Keratinocyte (primary cell): ENCODE measurements at regions not wholly inside any gene's neighbourhood (a gene's known extent, or its start where the extent isn't known, plus 50 kb on each side); places are given as distances from the start of the nearest gene placed in this dataset.

Experiments used
- DNase-seq: peaks from one replicate; pipeline ENCODE4 v3.0.0-alpha.2; 2011; ENCODE audit warnings: low read depth, missing footprints, low spot score
- FAIRE-seq: peaks from 2 replicates; lab custom pipeline; 2011; peaks lifted over from hg19 to GRCh38; lab: Jason Lieb, UNC
- H2AFZ ChIP-seq: 2 replicates; pipeline ENCODE4 v1.6.0; 2012; ENCODE audit warnings: low read length, control low read depth, inconsistent platforms; ENCODE audit not compliant: control insufficient read depth
- H3K27ac ChIP-seq: 2 replicates; pipeline ENCODE4 v1.5.1; 2011; ENCODE audit warnings: low read length; ENCODE audit not compliant: control insufficient read depth, insufficient read depth
- H3K27me3 ChIP-seq: 3 replicates; pipeline ENCODE4 v1.6.0; 2011; ENCODE audit warnings: low read length; ENCODE audit not compliant: control insufficient read depth, insufficient read depth; ENCODE audit errors: extremely low read depth
- H3K36me3 ChIP-seq, 2 experiments: 2 replicates in 1 of 2; 3 replicates in 1 of 2; pipeline ENCODE4 v1.5.1; 2011; ENCODE audit warnings: low read length in 2 of 2, mild to moderate bottlenecking in 1 of 2; ENCODE audit not compliant: control insufficient read depth in 2 of 2, insufficient read depth in 2 of 2; ENCODE audit errors: extremely low read depth in 1 of 2
- H3K4me1 ChIP-seq: 3 replicates; pipeline ENCODE4 v1.5.1; 2011; ENCODE audit warnings: low read length; ENCODE audit not compliant: control insufficient read depth, insufficient read depth; ENCODE audit errors: extremely low read depth
- H3K4me2 ChIP-seq: 3 replicates; pipeline ENCODE4 v1.6.0; 2011; ENCODE audit warnings: low read depth, low read length; ENCODE audit not compliant: control insufficient read depth, insufficient read depth; ENCODE audit errors: extremely low read depth
- H3K4me3 ChIP-seq, 3 experiments: fragments of 200-600 bp in 1 of 3; sonication (generic) in 1 of 3; 2 replicates in 2 of 3; 3 replicates in 1 of 3; pipeline ENCODE4 v1.5.1; 2011 to 2016; ENCODE audit warnings: low read length in 3 of 3, mild to moderate bottlenecking in 3 of 3, control low read depth in 2 of 3, inconsistent platforms in 1 of 3, low read depth in 1 of 3, mixed read lengths in 1 of 3, mixed run types in 1 of 3, moderate library complexity in 1 of 3; ENCODE audit not compliant: control insufficient read depth in 2 of 3, insufficient read depth in 2 of 3; ENCODE audit errors: extremely low read depth in 1 of 3
- H3K79me2 ChIP-seq: 2 replicates; pipeline ENCODE4 v1.6.0; 2012; ENCODE audit warnings: low read length; ENCODE audit not compliant: control insufficient read depth, insufficient read depth
- H3K9ac ChIP-seq: 3 replicates; pipeline ENCODE4 v1.6.0; 2011; ENCODE audit warnings: low read length; ENCODE audit not compliant: control insufficient read depth, insufficient read depth; ENCODE audit errors: extremely low read depth
- H3K9me1 ChIP-seq: 3 replicates; pipeline ENCODE4 v1.6.0; 2011; ENCODE audit warnings: low read length; ENCODE audit not compliant: control insufficient read depth, insufficient read depth; ENCODE audit errors: extremely low read depth
- H3K9me3 ChIP-seq: 2 replicates; pipeline ENCODE4 v1.5.1; 2012; ENCODE audit warnings: low read depth, low read length; ENCODE audit not compliant: control insufficient read depth
- H4K20me1 ChIP-seq: 3 replicates; pipeline ENCODE4 v1.6.0; 2011; ENCODE audit warnings: low read length; ENCODE audit not compliant: control insufficient read depth, insufficient read depth; ENCODE audit errors: extremely low read depth
- EZH2 ChIP-seq: IDR thresholded peaks from one replicate; pipeline ENCODE4 v1.6.1; 2012; ENCODE audit warnings: inconsistent platforms, mild to moderate bottlenecking, low read length, moderate library complexity
- dilution Hi-C: fragments of 300-500 bp; cut with MboI; formaldehyde crosslinking; loops from one replicate; pipeline ENCODE4 v1.7.0; 2020; ENCODE audit warnings: low sequenced_read_pairs; ENCODE audit not compliant: extremely low pct_ligation_motif_present
- TF ChIP-seq, protein P1 (sequence below), 3 experiments: IDR thresholded peaks in 1 of 3; conservative IDR thresholded peaks in 1 of 3; optimal IDR thresholded peaks in 1 of 3; 2 replicates in 2 of 3; 3 replicates in 1 of 3; pipeline versions ENCODE3 to v1.5.1; 2011; ENCODE audit warnings: low read length in 3 of 3, mild to moderate bottlenecking in 3 of 3, moderate library complexity in 2 of 3, control low read depth in 1 of 3, inconsistent platforms in 1 of 3; ENCODE audit not compliant: insufficient read depth in 2 of 3; ENCODE audit errors: extremely low read depth in 1 of 3

GRCh38 chr2:176733698-176734430 lies 464.6 kb downstream of the MTX2 start:
- FAIRE-seq (no peak), DNase-seq (no peak)
- dilution Hi-C loops: no loop called here
- no peak overlapping the region for H2AFZ ChIP-seq
- no peaks in the 10 kb centered on the region for H3K4me1 ChIP-seq
- H3K4me2 ChIP-seq: no peak overlapping the region
- no peak overlapping the region for H3K27ac ChIP-seq
- H3K4me3 ChIP-seq: no peak overlapping the region
- H3K9me3 ChIP-seq: no peaks in the 10 kb centered on the region
- no peaks in the 10 kb centered on the region for H3K79me2 ChIP-seq
- no peaks in the 10 kb centered on the region for H3K36me3 ChIP-seq
- H3K27me3 ChIP-seq: no peaks in the 10 kb centered on the region
- no peak for TF ChIP-seq EZH2
- TF ChIP-seq, protein P1, sequence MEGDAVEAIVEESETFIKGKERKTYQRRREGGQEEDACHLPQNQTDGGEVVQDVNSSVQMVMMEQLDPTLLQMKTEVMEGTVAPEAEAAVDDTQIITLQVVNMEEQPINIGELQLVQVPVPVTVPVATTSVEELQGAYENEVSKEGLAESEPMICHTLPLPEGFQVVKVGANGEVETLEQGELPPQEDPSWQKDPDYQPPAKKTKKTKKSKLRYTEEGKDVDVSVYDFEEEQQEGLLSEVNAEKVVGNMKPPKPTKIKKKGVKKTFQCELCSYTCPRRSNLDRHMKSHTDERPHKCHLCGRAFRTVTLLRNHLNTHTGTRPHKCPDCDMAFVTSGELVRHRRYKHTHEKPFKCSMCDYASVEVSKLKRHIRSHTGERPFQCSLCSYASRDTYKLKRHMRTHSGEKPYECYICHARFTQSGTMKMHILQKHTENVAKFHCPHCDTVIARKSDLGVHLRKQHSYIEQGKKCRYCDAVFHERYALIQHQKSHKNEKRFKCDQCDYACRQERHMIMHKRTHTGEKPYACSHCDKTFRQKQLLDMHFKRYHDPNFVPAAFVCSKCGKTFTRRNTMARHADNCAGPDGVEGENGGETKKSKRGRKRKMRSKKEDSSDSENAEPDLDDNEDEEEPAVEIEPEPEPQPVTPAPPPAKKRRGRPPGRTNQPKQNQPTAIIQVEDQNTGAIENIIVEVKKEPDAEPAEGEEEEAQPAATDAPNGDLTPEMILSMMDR (optimal IDR thresholded peaks at IDR 0.05 in 1 of 3, IDR thresholded peaks at IDR 0.05 in 1 of 3, conservative IDR thresholded peaks at IDR 0.05 in 1 of 3; ENCODE audit: extremely low read depth in 1 of 3, insufficient read depth in 2 of 3, low read length in 3 of 3): no peak
- H3K9ac ChIP-seq: no peak overlapping the region
- H3K9me1 ChIP-seq: no peaks in the 10 kb centered on the region
- no peaks in the 10 kb centered on the region for H4K20me1 ChIP-seq

DNA sequence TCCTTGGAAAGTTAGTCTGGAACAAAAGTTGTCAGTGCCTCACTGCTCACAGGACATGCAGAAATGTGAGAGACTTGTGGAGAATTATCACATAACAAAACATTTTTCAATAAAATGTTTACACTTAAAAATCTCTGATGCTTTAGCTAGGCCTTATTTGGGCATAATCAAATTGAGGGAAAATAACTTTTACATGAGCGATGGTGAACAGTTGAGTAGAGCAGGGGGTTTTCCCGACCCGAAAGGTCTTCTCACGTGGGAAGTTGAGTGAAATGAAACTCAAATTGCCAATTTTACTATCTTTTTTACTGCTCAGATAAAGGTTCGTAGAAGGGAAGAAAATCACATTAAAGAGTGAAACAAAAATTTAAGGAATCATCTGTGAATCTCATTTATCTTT lies 465.6 kb downstream of the MTX2 start:
- TF ChIP-seq, protein P1 (optimal IDR thresholded peaks at IDR 0.05 in 1 of 3, IDR thresholded peaks at IDR 0.05 in 1 of 3, conservative IDR thresholded peaks at IDR 0.05 in 1 of 3; ENCODE audit: extremely low read depth in 1 of 3, insufficient read depth in 2 of 3, low read length in 3 of 3): no peak
- no peak for TF ChIP-seq EZH2
- H3K9me1 ChIP-seq: no peaks in the 10 kb centered on the region
- no peak overlapping the region for H3K4me2 ChIP-seq
- H2AFZ ChIP-seq: no peak overlapping the region
- H3K9me3 ChIP-seq: no peaks in the 10 kb centered on the region
- no peak overlapping the region for H3K27ac ChIP-seq
- DNase-seq (no peak), FAIRE-seq (no peak)
- no peaks in the 10 kb centered on the region for H4K20me1 ChIP-seq
- H3K9ac ChIP-seq: no peak overlapping the region
- no peaks in the 10 kb centered on the region for H3K79me2 ChIP-seq
- H3K36me3 ChIP-seq: no peaks in the 10 kb centered on the region
- no peaks in the 10 kb centered on the region for H3K4me1 ChIP-seq
- no peaks in the 10 kb centered on the region for H3K27me3 ChIP-seq
- no peak overlapping the region for H3K4me3 ChIP-seq
- dilution Hi-C loops: no loop called here
